ENCODE measurements at regions not wholly inside any gene's neighbourhood (a gene's known extent, or its start where the extent isn't known, plus 50 kb on each side); places are given as distances from the start of the nearest gene placed in this dataset.

DNA sequence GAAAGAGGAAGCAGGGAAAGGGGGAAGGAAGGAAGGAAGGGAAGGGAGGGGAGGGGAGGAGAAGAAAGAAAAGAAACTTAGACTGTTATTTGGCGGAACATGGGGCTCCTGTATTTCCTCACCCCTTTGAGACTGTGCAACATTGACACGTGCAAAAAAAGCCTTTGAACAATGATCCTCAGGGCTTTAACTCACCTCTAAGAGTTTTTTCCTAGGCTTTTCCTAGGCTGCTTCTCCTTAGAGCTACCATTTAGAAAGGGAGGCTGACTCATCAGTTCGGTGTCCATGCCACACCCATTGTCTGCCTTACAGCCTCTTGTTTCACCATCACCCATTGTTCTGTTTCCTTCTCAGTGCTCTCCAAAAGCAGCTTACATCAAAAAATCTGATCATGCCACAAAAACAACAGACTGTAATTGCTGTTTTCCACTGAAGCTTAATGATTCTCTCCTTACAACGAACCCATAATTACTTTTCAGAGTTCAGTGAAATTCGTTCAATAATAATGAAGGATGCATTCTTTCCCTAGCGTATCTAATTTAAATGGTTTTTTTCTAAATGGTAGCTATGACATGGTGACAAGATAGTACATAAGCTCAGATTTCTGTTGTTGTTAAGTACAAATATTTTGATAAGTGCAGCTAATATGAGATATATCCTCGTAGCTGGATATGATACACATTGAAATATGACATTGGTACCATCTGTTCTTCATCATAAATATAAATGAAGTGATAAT, 90.8 kb downstream of the PRLHR start:
- H3K4me3 Mint-ChIP-seq, result no peak overlapping the region
- no peaks in the 10 kb centered on the region for H3K36me3 Mint-ChIP-seq (ENCODE audit: low read depth)
- no peaks in the 10 kb centered on the region for H3K9me3 Mint-ChIP-seq
- H3K27ac Mint-ChIP-seq, result no peak overlapping the region
- H3K27me3 Mint-ChIP-seq (ENCODE audit: low read depth, poor library complexity), result peaks cover 2% of the 10 kb centered on the region
- no peaks in the 10 kb centered on the region for H3K4me1 Mint-ChIP-seq
- no peak for DNase-seq
- TF ChIP-seq, protein P1, sequence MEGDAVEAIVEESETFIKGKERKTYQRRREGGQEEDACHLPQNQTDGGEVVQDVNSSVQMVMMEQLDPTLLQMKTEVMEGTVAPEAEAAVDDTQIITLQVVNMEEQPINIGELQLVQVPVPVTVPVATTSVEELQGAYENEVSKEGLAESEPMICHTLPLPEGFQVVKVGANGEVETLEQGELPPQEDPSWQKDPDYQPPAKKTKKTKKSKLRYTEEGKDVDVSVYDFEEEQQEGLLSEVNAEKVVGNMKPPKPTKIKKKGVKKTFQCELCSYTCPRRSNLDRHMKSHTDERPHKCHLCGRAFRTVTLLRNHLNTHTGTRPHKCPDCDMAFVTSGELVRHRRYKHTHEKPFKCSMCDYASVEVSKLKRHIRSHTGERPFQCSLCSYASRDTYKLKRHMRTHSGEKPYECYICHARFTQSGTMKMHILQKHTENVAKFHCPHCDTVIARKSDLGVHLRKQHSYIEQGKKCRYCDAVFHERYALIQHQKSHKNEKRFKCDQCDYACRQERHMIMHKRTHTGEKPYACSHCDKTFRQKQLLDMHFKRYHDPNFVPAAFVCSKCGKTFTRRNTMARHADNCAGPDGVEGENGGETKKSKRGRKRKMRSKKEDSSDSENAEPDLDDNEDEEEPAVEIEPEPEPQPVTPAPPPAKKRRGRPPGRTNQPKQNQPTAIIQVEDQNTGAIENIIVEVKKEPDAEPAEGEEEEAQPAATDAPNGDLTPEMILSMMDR (IDR thresholded peaks at IDR 0.05), result no peak

- no peaks in the 10 kb centered on the region for H3K36me3 Mint-ChIP-seq (ENCODE audit: low read depth)
- no peaks in the 10 kb centered on the region for H3K4me1 Mint-ChIP-seq
- no peak overlapping the region for H3K4me3 Mint-ChIP-seq
- no peak overlapping the region for H3K27ac Mint-ChIP-seq
- DNase-seq, result no peak
- TF ChIP-seq, protein P1 (IDR thresholded peaks at IDR 0.05), result no peak
- H3K27me3 Mint-ChIP-seq (ENCODE audit: low read depth, poor library complexity), result peaks cover 2% of the 10 kb centered on the region
- H3K9me3 Mint-ChIP-seq, result no peaks in the 10 kb centered on the region
Observed at GRCh38 chr10:118504044-118504443, 91.4 kb downstream of the PRLHR start.

- Mint-ChIP-seq H3K4me3 (no peak overlapping the region), H3K9me3 (no peaks in the 10 kb centered on the region), H3K36me3 (ENCODE audit: low read depth) (no peaks in the 10 kb centered on the region)
Observed at GRCh38 chr10:118503192-118503591, 92.3 kb downstream of the PRLHR start.

DNA sequence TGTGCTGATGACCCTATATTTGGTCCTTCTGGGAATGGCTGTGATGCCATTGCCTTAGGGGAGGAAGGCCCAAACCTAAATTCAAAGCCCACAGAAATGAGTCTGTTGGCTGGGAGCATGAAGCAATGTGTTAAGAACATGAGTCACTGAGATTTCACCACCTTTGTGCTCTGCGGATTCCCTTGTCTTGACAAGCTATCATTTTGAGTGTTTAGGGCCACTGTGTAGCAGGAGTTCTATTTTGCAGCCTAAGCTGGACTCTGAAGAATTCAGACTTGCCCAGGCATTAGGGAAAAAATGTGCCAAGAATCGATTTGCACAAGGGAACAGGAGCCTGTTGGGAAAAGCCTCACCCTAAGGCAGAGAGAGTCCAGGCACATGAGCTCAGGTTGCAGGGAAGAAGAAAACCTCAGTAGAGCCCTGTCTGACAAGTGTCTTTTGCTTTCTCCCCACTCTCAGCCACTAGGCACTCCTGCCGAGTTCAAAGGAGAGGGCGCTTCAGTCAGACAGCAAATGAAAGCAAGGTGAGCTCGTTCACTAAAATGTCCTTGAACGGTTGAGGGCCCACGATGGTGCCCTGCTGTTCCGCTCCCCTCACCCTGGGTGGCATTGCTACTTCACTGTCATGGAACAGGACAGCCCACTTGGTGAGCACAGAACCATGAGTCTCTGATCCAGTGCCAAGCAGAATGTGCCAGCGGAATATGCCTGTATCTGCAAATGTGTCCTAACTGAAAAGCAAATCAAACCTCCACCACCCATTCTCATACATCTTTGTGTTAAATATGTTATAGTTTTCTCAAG, 93.6 kb downstream of the PRLHR start:
- TF ChIP-seq, protein P1 (IDR thresholded peaks at IDR 0.05), result no peak
- DNase-seq, result no peak
- Mint-ChIP-seq H3K27ac (peak overlapping the region; percentile 38), H3K9me3 (no peaks in the 10 kb centered on the region), H3K4me1 (peaks cover 4% of the 10 kb centered on the region), H3K36me3 (ENCODE audit: low read depth) (no peaks in the 10 kb centered on the region), H3K4me3 (no peak overlapping the region), H3K27me3 (ENCODE audit: low read depth, poor library complexity) (no peaks in the 10 kb centered on the region)

More at GRCh38 chr10:118503192-118503591, 92.3 kb downstream of the PRLHR start:
- no peak for DNase-seq
- H3K4me1 Mint-ChIP-seq, result no peaks in the 10 kb centered on the region
- H3K27me3 Mint-ChIP-seq (ENCODE audit: low read depth, poor library complexity), result peaks cover 1% of the 10 kb centered on the region
- no peak overlapping the region for H3K27ac Mint-ChIP-seq
- TF ChIP-seq, protein P1 (IDR thresholded peaks at IDR 0.05), result no peak

- DNase-seq, result no peak
- no peaks in the 10 kb centered on the region for H3K9me3 Mint-ChIP-seq
Observed at GRCh38 chr10:118501171-118501570, 94.3 kb downstream of the PRLHR start.

More at GRCh38 chr10:118501171-118501570, 94.3 kb downstream of the PRLHR start:
- H3K27me3 Mint-ChIP-seq (ENCODE audit: low read depth, poor library complexity), result peaks cover 3% of the 10 kb centered on the region
- TF ChIP-seq, protein P1 (IDR thresholded peaks at IDR 0.05), result no peak
- no peaks in the 10 kb centered on the region for H3K36me3 Mint-ChIP-seq (ENCODE audit: low read depth)
- H3K4me3 Mint-ChIP-seq, result no peak overlapping the region
- H3K27ac Mint-ChIP-seq, result no peak overlapping the region
- H3K4me1 Mint-ChIP-seq, result peaks cover 11% of the 10 kb centered on the region
